PFSK-1 (cell line): ENCODE measurements at regions not wholly inside any gene's neighbourhood (a gene's known extent, or its start where the extent isn't known, plus 50 kb on each side); places are given as distances from the start of the nearest gene placed in this dataset.

ENCODE experiments used
- FOXP2 ChIP-seq: optimal IDR thresholded peaks from 2 replicates; pipeline ENCODE3; 2011; ENCODE audit warnings: borderline replicate concordance, control low read depth, inconsistent platforms; ENCODE audit not compliant: insufficient read depth; ENCODE audit errors: extremely low read length, extremely low read depth
- POLR2AphosphoS5 ChIP-seq: IDR thresholded peaks from 2 replicates; pipeline ENCODE4 v1.6.1; 2012; ENCODE audit warnings: low read depth, mild to moderate bottlenecking, control low read depth, low read length, moderate library complexity
- SIN3A ChIP-seq: IDR thresholded peaks from 2 replicates; pipeline ENCODE4 v1.6.1; 2012; ENCODE audit warnings: mild to moderate bottlenecking, low read length, moderate library complexity, borderline replicate concordance; ENCODE audit not compliant: insufficient read depth
- TAF1 ChIP-seq: IDR thresholded peaks from 2 replicates; pipeline ENCODE4 v1.6.1; 2012; ENCODE audit warnings: low read length, control low read depth, borderline replicate concordance; ENCODE audit not compliant: insufficient read depth
- TF ChIP-seq, protein P1 (sequence below), 2 experiments: IDR thresholded peaks; 2 replicates each; pipeline versions ENCODE4 v1.6.1 to v1.8.0; 2011 to 2012; ENCODE audit warnings: low read depth in 2 of 2, low read length in 2 of 2, control low read depth in 1 of 2, inconsistent platforms in 1 of 2, mild to moderate bottlenecking in 1 of 2, moderate library complexity in 1 of 2; ENCODE audit not compliant: insufficient read depth in 1 of 2

DNA sequence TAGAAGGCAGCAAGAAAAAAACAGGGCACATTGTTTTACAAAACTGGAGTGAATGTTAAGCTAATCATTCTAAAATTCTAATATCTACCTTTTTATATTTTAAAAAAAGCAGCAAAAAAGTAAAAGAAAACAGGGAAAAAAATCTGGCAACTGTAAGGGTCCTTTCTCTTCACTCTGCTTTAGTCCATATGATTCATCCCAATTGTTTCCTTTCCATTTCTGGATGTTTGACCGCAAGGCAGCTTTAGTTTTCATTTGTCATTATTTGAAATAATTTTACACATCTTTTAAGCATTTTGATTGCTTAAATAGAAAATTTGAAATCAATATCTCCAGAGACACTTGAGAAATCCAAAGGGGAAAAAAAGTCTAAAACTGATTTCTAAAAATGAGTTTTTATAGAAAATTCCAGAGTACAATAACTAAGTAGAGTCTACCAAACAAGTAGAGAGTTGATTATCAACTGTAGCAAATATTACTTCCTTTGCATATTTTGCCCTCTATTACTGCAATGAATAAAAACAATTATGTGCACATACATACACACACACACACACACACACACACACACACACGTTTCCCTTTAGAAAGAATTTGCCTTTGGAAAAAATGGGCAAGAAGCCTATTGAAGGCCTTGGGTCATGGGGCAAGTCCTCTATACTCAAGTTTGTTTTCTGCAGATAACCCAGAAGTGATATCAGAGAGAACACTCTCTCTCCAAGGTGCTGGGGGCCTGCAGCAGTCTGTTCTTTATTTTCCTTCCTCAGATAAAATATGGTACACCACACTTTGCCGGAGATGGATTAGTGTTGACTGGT, 259.7 kb downstream of the HACE1 start:
- TF ChIP-seq TAF1 = no peak
- TF ChIP-seq POLR2AphosphoS5 = no peak
- no peak for TF ChIP-seq SIN3A
- TF ChIP-seq FOXP2 = no peak
- TF ChIP-seq, protein P1, sequence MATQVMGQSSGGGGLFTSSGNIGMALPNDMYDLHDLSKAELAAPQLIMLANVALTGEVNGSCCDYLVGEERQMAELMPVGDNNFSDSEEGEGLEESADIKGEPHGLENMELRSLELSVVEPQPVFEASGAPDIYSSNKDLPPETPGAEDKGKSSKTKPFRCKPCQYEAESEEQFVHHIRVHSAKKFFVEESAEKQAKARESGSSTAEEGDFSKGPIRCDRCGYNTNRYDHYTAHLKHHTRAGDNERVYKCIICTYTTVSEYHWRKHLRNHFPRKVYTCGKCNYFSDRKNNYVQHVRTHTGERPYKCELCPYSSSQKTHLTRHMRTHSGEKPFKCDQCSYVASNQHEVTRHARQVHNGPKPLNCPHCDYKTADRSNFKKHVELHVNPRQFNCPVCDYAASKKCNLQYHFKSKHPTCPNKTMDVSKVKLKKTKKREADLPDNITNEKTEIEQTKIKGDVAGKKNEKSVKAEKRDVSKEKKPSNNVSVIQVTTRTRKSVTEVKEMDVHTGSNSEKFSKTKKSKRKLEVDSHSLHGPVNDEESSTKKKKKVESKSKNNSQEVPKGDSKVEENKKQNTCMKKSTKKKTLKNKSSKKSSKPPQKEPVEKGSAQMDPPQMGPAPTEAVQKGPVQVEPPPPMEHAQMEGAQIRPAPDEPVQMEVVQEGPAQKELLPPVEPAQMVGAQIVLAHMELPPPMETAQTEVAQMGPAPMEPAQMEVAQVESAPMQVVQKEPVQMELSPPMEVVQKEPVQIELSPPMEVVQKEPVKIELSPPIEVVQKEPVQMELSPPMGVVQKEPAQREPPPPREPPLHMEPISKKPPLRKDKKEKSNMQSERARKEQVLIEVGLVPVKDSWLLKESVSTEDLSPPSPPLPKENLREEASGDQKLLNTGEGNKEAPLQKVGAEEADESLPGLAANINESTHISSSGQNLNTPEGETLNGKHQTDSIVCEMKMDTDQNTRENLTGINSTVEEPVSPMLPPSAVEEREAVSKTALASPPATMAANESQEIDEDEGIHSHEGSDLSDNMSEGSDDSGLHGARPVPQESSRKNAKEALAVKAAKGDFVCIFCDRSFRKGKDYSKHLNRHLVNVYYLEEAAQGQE (IDR thresholded peaks at IDR 0.05; ENCODE audit: insufficient read depth in 1 of 2, low read depth in 2 of 2, low read length in 2 of 2) = peak; percentile 34 to 85; a peak in 2 of 4 replicates

DNA sequence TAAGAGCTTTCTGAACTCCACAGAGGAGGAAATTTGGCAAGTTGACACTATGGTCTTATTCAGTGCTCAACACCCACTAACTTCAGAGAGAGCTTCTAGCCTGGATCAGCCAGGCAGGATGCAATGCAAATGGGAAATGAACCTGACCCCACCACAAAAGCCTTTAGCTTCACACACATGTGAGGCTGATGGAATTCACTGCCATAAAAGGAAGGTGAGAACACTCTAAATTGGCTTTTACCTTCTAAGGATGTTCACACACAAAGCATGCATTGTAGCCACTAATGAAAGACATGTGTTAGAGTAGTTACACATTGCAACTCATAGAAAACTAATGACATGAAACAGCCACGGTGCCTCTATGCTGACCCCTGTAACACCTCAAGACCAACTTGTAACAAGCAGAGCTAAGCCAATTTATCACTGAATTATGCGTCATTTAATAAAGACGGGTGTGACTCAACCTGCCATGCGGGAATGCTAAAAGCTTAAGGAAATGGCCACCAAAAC, 262.1 kb downstream of the HACE1 start:
- no peak for TF ChIP-seq TAF1
- TF ChIP-seq, protein P1 (IDR thresholded peaks at IDR 0.05; ENCODE audit: insufficient read depth in 1 of 2, low read depth in 2 of 2, low read length in 2 of 2) = 0 out of 4 replicates have a peak, but pooled peaks of 1 of the 2 experiments have one; percentile 26
- TF ChIP-seq FOXP2 = no peak
- TF ChIP-seq SIN3A = no peak
- no peak for TF ChIP-seq POLR2AphosphoS5

DNA sequence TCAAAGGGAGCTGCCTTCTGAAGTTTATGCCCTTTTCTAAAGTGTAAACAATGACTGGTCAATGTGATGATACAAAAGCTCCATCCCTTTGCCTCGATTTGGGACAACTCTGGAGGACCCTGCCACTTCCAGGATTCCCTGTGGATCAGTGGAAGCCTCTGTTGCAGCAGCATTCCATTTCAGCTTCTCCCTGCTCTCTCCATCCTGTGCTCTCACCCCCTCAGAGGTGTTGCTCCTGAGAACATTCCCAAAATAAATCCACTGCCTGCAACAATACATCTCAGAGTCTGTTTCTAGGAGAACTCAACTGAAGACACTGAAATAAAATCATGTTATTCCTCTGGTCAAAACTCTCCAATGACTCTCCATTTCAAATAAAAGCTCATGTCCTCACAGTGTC, 263.6 kb downstream of the HACE1 start:
- TF ChIP-seq POLR2AphosphoS5 (no peak), FOXP2 (no peak), SIN3A (no peak), TAF1 (no peak)
- TF ChIP-seq, protein P1 (IDR thresholded peaks at IDR 0.05; ENCODE audit: insufficient read depth in 1 of 2, low read depth in 2 of 2, low read length in 2 of 2) = no peak

DNA sequence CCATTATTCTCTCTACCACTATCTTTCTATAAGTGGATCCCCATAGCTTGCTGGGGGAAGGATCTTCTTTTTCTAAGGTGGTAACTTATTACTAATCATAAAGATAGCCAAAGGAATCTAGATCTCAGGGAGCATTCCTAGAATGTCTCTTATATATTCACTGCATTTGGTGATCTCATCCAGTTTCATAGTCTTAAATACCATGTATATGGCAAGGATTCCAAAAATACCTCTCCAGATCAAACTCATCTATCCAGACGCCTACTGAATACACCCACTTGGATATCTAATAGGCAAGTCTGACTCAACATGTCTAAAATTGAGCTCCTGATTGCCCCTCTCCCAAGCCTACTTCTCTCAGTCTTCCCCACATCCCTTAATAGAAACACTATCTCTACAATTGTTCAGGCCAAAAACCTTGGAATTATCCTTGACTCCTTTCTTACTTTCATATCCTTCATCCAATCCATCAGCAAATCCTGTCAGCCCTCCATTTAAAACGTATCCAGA, 264.4 kb downstream of the HACE1 start:
- TF ChIP-seq FOXP2 (no peak), SIN3A (no peak), POLR2AphosphoS5 (no peak), TAF1 (no peak)
- TF ChIP-seq, protein P1 (IDR thresholded peaks at IDR 0.05; ENCODE audit: insufficient read depth in 1 of 2, low read depth in 2 of 2, low read length in 2 of 2) = no peak
